ENCODE measurements at regions not wholly inside any gene's neighbourhood (a gene's known extent, or its start where the extent isn't known, plus 50 kb on each side); places are given as distances from the start of the nearest gene placed in this dataset.

- no peak for TF ChIP-seq POLR2A (IDR thresholded peaks at IDR 0.05)
- TF ChIP-seq, protein P1, sequence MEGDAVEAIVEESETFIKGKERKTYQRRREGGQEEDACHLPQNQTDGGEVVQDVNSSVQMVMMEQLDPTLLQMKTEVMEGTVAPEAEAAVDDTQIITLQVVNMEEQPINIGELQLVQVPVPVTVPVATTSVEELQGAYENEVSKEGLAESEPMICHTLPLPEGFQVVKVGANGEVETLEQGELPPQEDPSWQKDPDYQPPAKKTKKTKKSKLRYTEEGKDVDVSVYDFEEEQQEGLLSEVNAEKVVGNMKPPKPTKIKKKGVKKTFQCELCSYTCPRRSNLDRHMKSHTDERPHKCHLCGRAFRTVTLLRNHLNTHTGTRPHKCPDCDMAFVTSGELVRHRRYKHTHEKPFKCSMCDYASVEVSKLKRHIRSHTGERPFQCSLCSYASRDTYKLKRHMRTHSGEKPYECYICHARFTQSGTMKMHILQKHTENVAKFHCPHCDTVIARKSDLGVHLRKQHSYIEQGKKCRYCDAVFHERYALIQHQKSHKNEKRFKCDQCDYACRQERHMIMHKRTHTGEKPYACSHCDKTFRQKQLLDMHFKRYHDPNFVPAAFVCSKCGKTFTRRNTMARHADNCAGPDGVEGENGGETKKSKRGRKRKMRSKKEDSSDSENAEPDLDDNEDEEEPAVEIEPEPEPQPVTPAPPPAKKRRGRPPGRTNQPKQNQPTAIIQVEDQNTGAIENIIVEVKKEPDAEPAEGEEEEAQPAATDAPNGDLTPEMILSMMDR (IDR thresholded peaks at IDR 0.05): no peak
These were observed 62.4 kb upstream of the STUM start for GRCh38 chr1:226486161-226486560.

All from heart left ventricle (tissue), 13 donors.